ENCODE measurements at regions not wholly inside any gene's neighbourhood (a gene's known extent, or its start where the extent isn't known, plus 50 kb on each side); places are given as distances from the start of the nearest gene placed in this dataset.

- TF ChIP-seq CTCF (conservative IDR thresholded peaks at IDR 0.05; ENCODE audit: low read depth, low read length) (peak; percentile 91), EZH2 (IDR thresholded peaks at IDR 0.05; ENCODE audit: borderline replicate concordance, low read depth, low read length, poor library complexity, severe bottlenecking) (no peak)
Measured at GRCh38 chr20:24100370-24101011, 111.9 kb upstream of the GGTLC1 start.

Measured in A673 (cell line).